DOHH2 (cell line): ENCODE measurements at regions not wholly inside any gene's neighbourhood (a gene's known extent, or its start where the extent isn't known, plus 50 kb on each side); places are given as distances from the start of the nearest gene placed in this dataset.
A peak's percentile ranks its signal among the peaks of the same experiment; 100 is the strongest.
"Not testable (repeated sequence)": the region's sequence is repeated elsewhere in the genome, so short reads cannot be mapped to it uniquely, and the experiment has no call there.

ENCODE experiments used
- H3F3A ChIP-seq: fragments of 200-600 bp; sonication (generic), shearing (Covaris generic); 2 replicates; pipeline ENCODE4 v1.6.0; 2016; ENCODE audit warnings: antibody characterized with exemption, mild to moderate bottlenecking; ENCODE audit not compliant: control insufficient read depth, insufficient read depth
- H3K27ac ChIP-seq: fragments of 200-600 bp; sonication (generic); 2 replicates; pipeline ENCODE4 v1.5.1; 2014; ENCODE audit warnings: low read depth, mild to moderate bottlenecking, low read length, moderate library complexity
- H3K27me3 ChIP-seq: fragments of 200-600 bp; sonication (generic); 2 replicates; pipeline ENCODE4 v1.6.1; 2014; ENCODE audit warnings: mild to moderate bottlenecking, low read length, mixed read lengths; ENCODE audit not compliant: control insufficient read depth
- H3K36me3 ChIP-seq: fragments of 200-600 bp; sonication (generic); 2 replicates; pipeline ENCODE4 v1.6.1; 2014; ENCODE audit warnings: mild to moderate bottlenecking, low read length, moderate library complexity, mixed read lengths; ENCODE audit not compliant: control insufficient read depth
- H3K4me1 ChIP-seq: fragments of 200-600 bp; sonication (generic); 2 replicates; pipeline ENCODE4 v1.6.1; 2014; ENCODE audit warnings: mild to moderate bottlenecking, low read length, mixed read lengths; ENCODE audit not compliant: control insufficient read depth
- H3K4me2 ChIP-seq: fragments of 200-600 bp; sonication (generic); 2 replicates; pipeline ENCODE4 v1.6.0; 2014; ENCODE audit warnings: mild to moderate bottlenecking, low read length, moderate library complexity
- H3K4me3 ChIP-seq: fragments of 200-600 bp; sonication (generic); 2 replicates; pipeline ENCODE4 v1.5.1; 2014; ENCODE audit warnings: mild to moderate bottlenecking, low read length, mixed read lengths
- H3K79me2 ChIP-seq: fragments of 200-600 bp; sonication (generic); 2 replicates; pipeline ENCODE4 v1.6.1; 2014; ENCODE audit warnings: mild to moderate bottlenecking, low read length, mixed read lengths; ENCODE audit not compliant: control insufficient read depth
- H3K9me2 ChIP-seq: fragments of 200-600 bp; sonication (generic); replicated peaks from 2 replicates; pipeline ENCODE4 v1.6.1; 2014; ENCODE audit warnings: mild to moderate bottlenecking, low read length, mixed read lengths; ENCODE audit not compliant: control insufficient read depth
- H3K9me3 ChIP-seq: fragments of 200-600 bp; sonication (generic); 2 replicates; pipeline ENCODE4 v1.6.1; 2014; ENCODE audit warnings: antibody characterized with exemption, low read length, mixed read lengths; ENCODE audit not compliant: control insufficient read depth, insufficient read depth
- H4K20me1 ChIP-seq: fragments of 200-600 bp; sonication (generic); 2 replicates; pipeline ENCODE4 v1.6.0; 2014; ENCODE audit warnings: low read depth, mild to moderate bottlenecking, antibody characterized with exemption, low read length, moderate library complexity; ENCODE audit not compliant: control insufficient read depth, insufficient read depth
- CTCF ChIP-seq: fragments of 200-600 bp; sonication (generic); IDR thresholded peaks from one replicate; pipeline ENCODE4 v1.5.1; 2014; ENCODE audit warnings: antibody characterized with exemption, mild to moderate bottlenecking, low read depth, low read length; ENCODE audit not compliant: poor library complexity, severe bottlenecking
- EZH2phosphoT487 ChIP-seq: fragments of 200-600 bp; sonication (generic); IDR thresholded peaks from 2 replicates; pipeline ENCODE4 v1.6.1; 2017; ENCODE audit warnings: borderline replicate concordance, mild to moderate bottlenecking, antibody characterized with exemption, low read length, moderate library complexity, mixed read lengths

- no peaks in the 10 kb centered on the region for H3K9me2 ChIP-seq
- H3K36me3 ChIP-seq = no peaks in the 10 kb centered on the region
- H3K4me2 ChIP-seq = no peak overlapping the region
- no peaks in the 10 kb centered on the region for H3K27me3 ChIP-seq
- H4K20me1 ChIP-seq = no peaks in the 10 kb centered on the region
- no peaks in the 10 kb centered on the region for H3F3A ChIP-seq
- TF ChIP-seq EZH2phosphoT487 = no peak
- no peak overlapping the region for H3K4me3 ChIP-seq
- H3K4me1 ChIP-seq = no peaks in the 10 kb centered on the region
- H3K27ac ChIP-seq = no peak overlapping the region
- H3K9me3 ChIP-seq = no peaks in the 10 kb centered on the region
- no peaks in the 10 kb centered on the region for H3K79me2 ChIP-seq
These were observed 168.9 kb downstream of the CDC14C start for GRCh38 chr7:49093218-49093617.

GRCh38 chr7:49094866-49095265, 170.5 kb downstream of the CDC14C start:
- H3K4me2 ChIP-seq = no peak overlapping the region
- TF ChIP-seq CTCF (no peak), EZH2phosphoT487 (no peak)
- H3K27ac ChIP-seq = no peak overlapping the region
- no peaks in the 10 kb centered on the region for H3F3A ChIP-seq
- H3K4me3 ChIP-seq = no peak overlapping the region
- H3K9me2 ChIP-seq = no peaks in the 10 kb centered on the region
- H4K20me1 ChIP-seq = no peaks in the 10 kb centered on the region
- H3K36me3 ChIP-seq = no peaks in the 10 kb centered on the region
- no peaks in the 10 kb centered on the region for H3K9me3 ChIP-seq
- no peaks in the 10 kb centered on the region for H3K27me3 ChIP-seq
- no peaks in the 10 kb centered on the region for H3K4me1 ChIP-seq
- no peaks in the 10 kb centered on the region for H3K79me2 ChIP-seq

DNA sequence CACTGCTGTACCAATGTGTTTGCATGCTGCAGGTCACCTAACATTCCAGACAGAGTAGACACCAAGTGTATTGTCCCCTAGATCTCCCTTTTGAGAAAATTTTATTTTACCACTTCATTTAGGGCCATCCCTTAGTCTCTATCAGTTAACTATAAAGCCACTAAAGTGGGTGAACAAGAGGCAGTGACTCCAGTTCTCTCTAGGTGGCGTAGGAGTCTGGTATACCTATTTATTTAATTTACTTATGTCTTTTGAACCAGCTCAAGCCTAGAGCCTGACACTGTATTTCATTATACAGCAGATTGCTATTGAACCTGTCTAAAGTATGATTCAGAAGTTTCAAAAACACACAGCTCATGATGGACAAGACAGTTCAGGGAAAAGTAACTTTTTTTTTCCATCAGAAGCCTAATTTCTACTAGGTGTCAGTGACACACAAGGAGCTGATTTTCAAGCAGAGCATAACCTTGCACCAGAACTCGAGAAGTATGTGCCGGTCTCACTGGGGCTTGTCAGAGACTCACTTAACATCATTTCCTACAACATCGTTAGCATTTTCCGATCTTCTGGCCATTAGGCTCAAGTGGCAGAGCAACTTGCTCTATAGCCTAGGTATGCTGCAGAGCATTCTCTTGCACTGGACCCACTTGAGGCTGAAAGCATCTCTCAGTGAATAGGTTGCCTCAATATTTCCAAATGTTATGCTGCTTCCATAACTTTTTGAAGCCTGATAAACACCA, 175.4 kb downstream of the CDC14C start:
- H3K4me3 ChIP-seq = no peak overlapping the region
- no peaks in the 10 kb centered on the region for H3K27me3 ChIP-seq
- no peak overlapping the region for H3K4me2 ChIP-seq
- H3K4me1 ChIP-seq = no peaks in the 10 kb centered on the region
- no peak for TF ChIP-seq EZH2phosphoT487
- TF ChIP-seq CTCF = peak; percentile 54
- H3K36me3 ChIP-seq = no peaks in the 10 kb centered on the region
- H3K27ac ChIP-seq = no peak overlapping the region
- no peaks in the 10 kb centered on the region for H3K9me3 ChIP-seq
- no peaks in the 10 kb centered on the region for H4K20me1 ChIP-seq
- H3K79me2 ChIP-seq = no peaks in the 10 kb centered on the region
- H3F3A ChIP-seq = no peaks in the 10 kb centered on the region
- H3K9me2 ChIP-seq = no peaks in the 10 kb centered on the region

DNA sequence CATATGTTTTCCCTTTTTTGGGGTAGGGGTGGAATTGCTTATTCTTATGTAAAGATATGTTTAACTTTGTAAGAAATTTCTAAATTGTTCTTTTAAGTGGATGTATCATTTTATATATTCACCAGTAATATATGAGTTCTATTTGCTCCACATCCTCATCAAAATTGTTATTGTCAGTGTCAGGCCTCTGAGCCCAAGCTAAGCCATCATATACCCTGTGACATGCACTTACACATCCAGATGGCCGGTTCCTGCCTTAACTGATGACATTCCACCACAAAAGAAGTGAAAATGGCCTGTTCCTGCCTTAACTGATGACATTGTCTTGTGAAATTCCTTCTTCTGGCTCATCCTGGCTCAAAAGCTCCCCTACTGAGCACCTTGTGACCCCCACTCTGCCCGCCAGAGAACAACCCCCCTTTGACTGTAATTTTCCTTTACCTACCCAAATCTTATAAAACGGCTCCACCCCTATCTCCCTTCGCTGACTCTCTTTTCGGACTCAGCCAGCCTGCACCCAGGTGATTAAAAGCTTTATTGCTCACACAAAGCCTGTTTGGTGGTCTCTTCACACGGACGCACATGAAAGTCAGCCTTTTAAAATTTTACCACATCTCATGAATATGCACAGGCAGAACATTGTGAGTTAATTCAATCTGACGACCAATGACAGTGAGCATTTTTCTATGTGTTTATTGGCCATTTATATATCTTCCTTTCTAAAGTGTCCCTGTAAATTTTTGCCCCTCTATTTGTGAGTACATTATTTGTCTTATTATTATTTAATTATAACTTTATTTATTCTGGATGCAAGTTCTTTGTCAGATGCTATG, 176.8 kb downstream of the CDC14C start:
- not testable (repeated sequence) for H3F3A ChIP-seq, H3K4me3 ChIP-seq, H3K4me1 ChIP-seq, H3K36me3 ChIP-seq, H3K9me2 ChIP-seq, H3K9me3 ChIP-seq, H3K4me2 ChIP-seq, H3K27ac ChIP-seq, H3K27me3 ChIP-seq, H3K79me2 ChIP-seq, H4K20me1 ChIP-seq
